ENCODE measurements at regions not wholly inside any gene's neighbourhood (a gene's known extent, or its start where the extent isn't known, plus 50 kb on each side); places are given as distances from the start of the nearest gene placed in this dataset.

GRCh38 chr1:103854279-103854678, 104.6 kb downstream of the AMY1C start:
- DNase-seq: no peak

DNA sequence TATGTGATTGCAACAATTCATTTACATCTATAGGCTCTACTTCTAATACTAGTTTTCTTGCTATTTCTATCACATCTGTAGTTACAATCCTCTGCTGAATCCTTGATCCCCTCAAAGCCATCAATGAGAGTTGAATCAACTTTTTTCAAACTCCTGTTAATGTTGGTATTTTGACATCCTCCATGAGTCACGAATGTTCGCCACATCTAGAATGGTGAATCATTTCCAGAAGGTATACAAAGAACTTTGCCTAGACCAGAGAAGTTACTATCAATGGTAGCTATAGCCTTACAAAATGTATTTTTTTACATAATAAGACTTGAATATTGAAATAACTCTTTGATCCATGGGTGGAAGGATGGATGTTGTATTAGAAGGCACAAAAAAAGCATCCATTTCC, 110.0 kb downstream of the AMY1C start:
- DNase-seq: no peak

- DNase-seq: no peak
Measured at GRCh38 chr1:103898576-103899345, 149.1 kb downstream of the AMY1C start.

DNA sequence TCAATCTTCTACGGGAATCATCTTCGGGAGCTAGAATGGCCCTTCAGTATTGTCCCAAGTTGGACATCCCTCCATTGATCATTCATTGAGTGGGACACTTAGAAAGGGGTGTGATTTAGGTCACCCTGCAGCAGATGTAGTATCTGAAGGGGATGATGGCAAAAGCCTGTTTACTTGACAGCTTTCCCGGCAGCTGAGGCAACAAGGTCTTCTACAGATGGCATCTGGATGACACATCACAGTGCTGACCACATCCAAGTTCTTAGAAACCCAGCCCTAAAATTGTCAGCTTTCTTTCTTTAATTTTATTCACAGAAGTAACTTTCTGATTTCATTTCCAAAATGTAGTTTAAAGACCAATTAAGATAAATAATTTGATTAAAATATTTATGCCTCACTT, 150.3 kb downstream of the AMY1C start:
- DNase-seq: no peak

GRCh38 chr1:103901072-103901471, 151.4 kb downstream of the AMY1C start:
- no peak for DNase-seq

- no peak for DNase-seq
Measured at GRCh38 chr1:103905363-103905762, 155.7 kb downstream of the AMY1C start.

GRCh38 chr1:103911450-103911849, 161.8 kb downstream of the AMY1C start:
- DNase-seq: no peak

- no peak for DNase-seq
Measured at GRCh38 chr1:103917795-103918194, 168.1 kb downstream of the AMY1C start.

- no peak for DNase-seq
Measured at GRCh38 chr1:103931891-103932290, 182.2 kb downstream of the AMY1C start.

DNA sequence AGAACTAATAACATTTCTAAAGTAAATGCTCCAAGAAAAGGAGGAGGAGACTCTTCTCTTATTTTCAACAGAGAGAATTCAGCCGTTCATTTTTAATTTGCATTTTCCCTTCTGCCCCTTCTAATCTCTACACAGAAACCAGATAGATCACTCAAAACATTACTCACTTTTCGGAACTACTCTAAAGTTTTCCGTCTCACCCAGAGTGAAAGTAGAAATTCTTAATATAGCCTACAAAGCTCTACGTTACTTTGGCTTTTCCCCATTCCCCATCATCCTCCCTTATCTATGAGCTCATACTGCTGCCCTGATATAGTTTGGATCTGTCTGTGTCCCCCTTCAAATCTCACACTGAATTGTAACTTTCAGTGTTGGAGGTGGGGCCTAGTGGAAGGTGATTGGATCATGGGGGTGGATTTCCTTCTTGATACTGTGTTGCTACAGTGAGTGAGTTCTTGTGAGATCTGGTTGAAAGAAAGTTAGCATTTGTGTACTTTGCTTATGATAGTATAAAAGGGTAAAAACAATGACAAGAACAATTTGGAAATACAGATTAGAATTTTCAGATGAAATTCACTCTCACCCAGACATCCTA, 188.2 kb downstream of the AMY1C start:
- no peak for DNase-seq

DNA sequence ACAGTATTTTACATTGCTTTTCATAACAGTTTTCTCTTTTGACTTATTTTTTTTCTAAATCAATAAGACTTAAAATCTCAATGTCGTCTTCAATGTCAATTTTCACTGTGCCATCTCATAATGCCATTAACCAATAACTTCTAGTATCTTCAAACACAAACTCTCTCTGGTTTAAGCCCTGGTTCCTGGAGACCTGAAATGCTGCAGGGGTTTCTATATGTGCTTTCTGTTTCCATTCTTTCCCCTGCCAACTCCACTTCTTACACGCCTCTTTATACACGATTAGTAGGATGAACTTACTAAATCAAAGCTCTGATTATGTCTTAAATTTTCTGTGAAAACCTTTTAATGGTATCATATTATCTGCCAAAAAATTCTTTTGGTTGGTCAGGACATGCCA, 191.4 kb downstream of the AMY1C start:
- DNase-seq: no peak

GRCh38 chr1:103942029-103942428, 192.3 kb downstream of the AMY1C start:
- DNase-seq: no peak

- DNase-seq: no peak
Measured at GRCh38 chr1:103945774-103946173, 196.1 kb downstream of the AMY1C start.

DNA sequence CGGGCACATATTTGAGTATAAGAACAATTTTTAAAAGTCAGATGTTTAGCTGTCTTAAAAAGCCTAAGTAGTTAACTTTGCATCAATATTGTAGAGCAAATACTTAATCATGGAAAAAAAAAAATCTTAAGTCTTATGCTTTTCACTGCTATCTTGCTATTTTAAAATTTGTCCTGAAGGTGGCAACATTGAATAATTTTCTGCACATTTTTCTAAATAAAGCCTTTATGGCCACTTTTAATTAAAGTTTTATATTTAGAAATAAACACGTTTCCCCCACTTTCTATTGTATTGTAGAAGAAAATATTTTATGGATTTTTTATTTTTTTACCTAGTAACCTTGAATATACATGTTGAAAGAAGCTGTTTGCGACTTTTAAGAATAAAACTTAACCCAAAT, 198.8 kb downstream of the AMY1C start:
- DNase-seq: no peak

- no peak for DNase-seq
Measured at GRCh38 chr1:103949779-103950178, 200.1 kb downstream of the AMY1C start.

GRCh38 chr1:103953386-103953785, 203.7 kb downstream of the AMY1C start:
- DNase-seq: no peak

DNA sequence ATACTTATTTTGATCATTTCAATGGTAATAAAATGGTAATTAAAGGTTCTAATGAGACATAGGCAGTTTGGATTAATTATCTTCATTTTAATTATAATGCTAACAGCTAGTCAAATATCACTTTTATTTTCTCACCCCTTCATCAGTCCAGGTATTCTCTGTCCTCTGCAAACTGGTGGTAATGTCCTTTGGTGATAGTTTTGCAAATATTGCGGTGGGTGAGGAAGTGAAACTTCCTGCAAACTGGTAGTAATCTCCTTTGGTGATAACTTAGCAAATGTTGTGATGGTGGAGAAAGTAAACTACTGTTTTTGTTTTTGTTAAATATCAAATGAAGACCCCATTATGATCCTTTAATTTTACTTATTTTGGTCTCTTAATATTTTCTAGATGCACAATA, 209.0 kb downstream of the AMY1C start:
- no peak for DNase-seq

GRCh38 chr1:103959565-103959964, 209.9 kb downstream of the AMY1C start:
- no peak for DNase-seq

DNA sequence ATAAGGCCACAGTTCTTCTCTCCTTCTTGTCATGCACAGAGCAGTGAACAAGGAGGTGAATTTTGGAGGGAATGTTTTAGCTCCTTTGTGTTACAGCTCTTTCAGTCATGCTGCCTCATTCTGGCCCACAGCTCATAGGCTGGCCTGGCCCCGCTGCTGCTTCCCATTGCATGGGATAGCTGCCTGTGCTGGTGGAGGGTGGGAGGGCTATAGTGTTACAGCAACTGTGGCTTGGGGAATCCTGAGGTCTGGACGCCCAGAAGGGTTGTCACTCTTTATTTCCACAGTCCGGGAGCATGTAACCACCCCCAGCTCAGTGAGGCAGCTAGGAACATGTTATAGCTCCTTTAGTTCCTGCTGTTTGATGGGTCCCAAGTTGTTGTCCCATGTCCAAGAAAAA, 210.3 kb downstream of the AMY1C start:
- DNase-seq: no peak

GRCh38 chr1:103960710-103961109, 211.0 kb downstream of the AMY1C start:
- DNase-seq: no peak

DNA sequence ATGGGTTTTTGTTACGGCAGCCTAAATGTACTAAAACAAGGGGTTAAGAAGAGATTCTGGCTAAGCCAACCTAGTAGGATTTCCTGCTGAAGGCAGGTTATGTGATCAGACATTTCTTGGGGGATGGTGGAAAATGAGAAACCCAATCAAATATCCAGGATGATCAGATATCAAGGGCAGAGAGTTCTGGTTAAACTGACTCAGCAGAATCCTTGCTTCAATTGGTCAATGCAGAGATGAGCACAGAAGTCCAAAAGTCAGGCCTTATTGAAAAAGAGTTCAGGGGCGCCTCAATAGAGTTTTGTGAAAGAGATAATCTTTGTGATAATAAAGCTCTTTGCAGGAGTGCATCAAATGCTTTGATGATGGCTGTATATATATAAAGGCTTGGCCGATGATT, 237.1 kb downstream of the AMY1C start:
- no peak for DNase-seq

GRCh38 chr1:103997631-103998030, 247.9 kb downstream of the AMY1C start:
- no peak for DNase-seq

DNA sequence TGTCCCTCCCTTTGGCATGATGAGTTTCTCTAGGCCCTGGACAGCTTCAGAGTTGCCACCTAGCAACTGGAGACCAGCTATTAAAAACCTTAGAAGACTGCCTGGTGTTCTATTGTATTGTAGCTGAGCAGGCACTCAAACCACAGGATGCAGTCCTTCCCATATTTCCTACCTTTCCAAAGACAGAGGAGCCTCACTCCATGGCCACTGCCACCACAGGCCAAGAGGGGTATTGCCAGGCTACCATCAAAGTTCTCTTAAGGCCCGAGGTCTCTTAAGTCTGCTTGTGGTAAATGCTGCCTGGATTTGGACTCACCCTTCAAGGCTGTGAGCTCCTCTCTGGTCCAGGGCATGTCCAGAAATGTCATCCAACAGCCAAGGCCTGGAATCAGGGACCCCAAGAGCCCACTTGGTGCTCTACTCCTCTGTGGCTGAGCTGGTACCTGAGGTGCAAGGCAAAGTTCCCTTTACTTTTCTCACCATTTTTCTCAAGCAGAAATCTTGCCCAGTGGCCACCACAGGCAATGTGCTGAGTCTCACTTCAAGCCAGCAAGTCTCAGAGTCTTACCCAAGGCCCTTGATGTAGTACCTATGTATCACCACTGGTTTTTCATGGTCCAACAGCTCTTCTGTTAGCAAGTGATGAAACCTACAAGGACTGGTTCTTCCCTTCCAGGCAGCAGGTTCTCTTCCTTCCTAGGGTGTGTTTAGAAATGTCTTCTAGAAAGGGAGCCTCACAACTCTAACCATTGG, 269.4 kb downstream of the AMY1C start:
- no peak for DNase-seq

DNA sequence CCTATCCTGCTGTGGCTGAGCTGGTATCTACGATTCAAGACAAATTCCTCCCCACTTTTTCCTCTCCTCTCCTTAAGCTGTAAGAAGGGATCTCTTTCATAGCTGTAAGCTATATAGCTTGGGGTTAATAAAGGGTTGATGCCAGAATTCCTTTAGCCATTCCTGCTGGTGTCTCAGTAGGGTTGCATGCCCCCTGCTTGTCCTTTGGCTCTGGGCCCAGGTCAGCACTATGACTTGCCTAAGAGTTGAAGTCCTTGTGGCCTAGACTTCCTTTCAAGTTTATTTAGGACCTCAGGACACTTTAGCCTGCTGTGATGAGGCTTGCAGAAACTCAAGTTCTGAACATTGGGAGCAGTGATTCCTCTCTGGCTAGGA, 270.0 kb downstream of the AMY1C start:
- DNase-seq: no peak

Measured in stimulated activated CD4-positive, alpha-beta T cell treated with anti-CD3 and anti-CD28 coated beads, Interleukin-2, amount 100 ng/mL, for 48 hours (primary cell).